GM23338 (cell line): ENCODE measurements at regions not wholly inside any gene's neighbourhood (a gene's known extent, or its start where the extent isn't known, plus 50 kb on each side); places are given as distances from the start of the nearest gene placed in this dataset.

Source experiments
- ATAC-seq: fragments of 200-7000 bp; cut with Tn5 transposase; 3 replicates; pipeline ENCODE4 v1.9.1; 2020
- DNase-seq: peaks from one replicate; pipeline ENCODE4 v3.0.0-alpha.2; 2015; ENCODE audit warnings: low spot score
- H2AFZ ChIP-seq: fragments of 200-600 bp; sonication (generic); 2 replicates; pipeline ENCODE4 v1.8.0; 2016; ENCODE audit warnings: antibody characterized with exemption, mild to moderate bottlenecking, moderate library complexity
- H3F3A ChIP-seq: fragments of 200-600 bp; sonication (generic); replicated peaks from 2 replicates; pipeline ENCODE4 v1.8.0; 2017; ENCODE audit warnings: antibody characterized with exemption, mixed run types, low read depth
- H3K27ac ChIP-seq: fragments of 200-600 bp; sonication (generic); 2 replicates; pipeline ENCODE4 v1.6.1; 2016; ENCODE audit warnings: low read depth
- H3K27me3 ChIP-seq: fragments of 200-600 bp; sonication (generic); 2 replicates; pipeline ENCODE4 v1.8.0; 2016; ENCODE audit warnings: mild to moderate bottlenecking, mixed run types, moderate library complexity; ENCODE audit not compliant: insufficient read depth
- H3K36me3 ChIP-seq: fragments of 200-600 bp; sonication (generic); 2 replicates; pipeline ENCODE4 v1.8.0; 2016; ENCODE audit warnings: mild to moderate bottlenecking; ENCODE audit not compliant: insufficient read depth
- H3K4me1 ChIP-seq: fragments of 200-600 bp; sonication (generic); 2 replicates; pipeline ENCODE4 v1.8.0; 2016; ENCODE audit warnings: mild to moderate bottlenecking, moderate library complexity; ENCODE audit not compliant: insufficient read depth
- H3K4me2 ChIP-seq: fragments of 200-600 bp; sonication (generic); 2 replicates; pipeline ENCODE4 v1.7.1; 2017; ENCODE audit warnings: mixed run types
- H3K4me3 ChIP-seq: fragments of 200-600 bp; sonication (generic); 2 replicates; pipeline ENCODE4 v1.6.1; 2016; ENCODE audit warnings: mixed run types
- H3K79me2 ChIP-seq: fragments of 200-600 bp; sonication (generic); replicated peaks from 2 replicates; pipeline ENCODE4 v1.8.0; 2017; ENCODE audit warnings: mild to moderate bottlenecking; ENCODE audit not compliant: insufficient read depth
- H3K9me2 ChIP-seq: fragments of 200-600 bp; sonication (generic); 2 replicates; pipeline ENCODE4 v1.8.0; 2017; ENCODE audit not compliant: insufficient read depth
- H4K20me1 ChIP-seq: fragments of 200-600 bp; sonication (generic); replicated peaks from 2 replicates; pipeline ENCODE4 v1.8.0; 2017; ENCODE audit warnings: mild to moderate bottlenecking; ENCODE audit not compliant: insufficient read depth
- H3K27ac Mint-ChIP-seq: 2 replicates; pipeline ENCODE4 v1.8.0; 2020; ENCODE audit warnings: inconsistent platforms, mild to moderate bottlenecking, moderate library complexity, mixed read lengths
- H3K27me3 Mint-ChIP-seq: 3 replicates; pipeline ENCODE4 v1.8.0; 2022; ENCODE audit warnings: low read depth, mild to moderate bottlenecking, moderate library complexity, mixed read lengths, inconsistent platforms; ENCODE audit not compliant: insufficient read depth, poor library complexity
- H3K36me3 Mint-ChIP-seq: 3 replicates; pipeline ENCODE4 v1.8.0; 2021; ENCODE audit warnings: low read depth, mild to moderate bottlenecking, inconsistent platforms, moderate library complexity, mixed read lengths
- H3K4me1 Mint-ChIP-seq: 3 replicates; pipeline ENCODE4 v1.8.0; 2020; ENCODE audit warnings: mild to moderate bottlenecking, inconsistent platforms, mixed read lengths
- H3K4me3 Mint-ChIP-seq: 3 replicates; pipeline ENCODE4 v1.8.0; 2021; ENCODE audit warnings: moderate library complexity, mild to moderate bottlenecking, inconsistent platforms, mixed read lengths
- H3K9me3 Mint-ChIP-seq: 3 replicates; pipeline ENCODE4 v1.8.0; 2020; ENCODE audit warnings: moderate library complexity, mild to moderate bottlenecking, inconsistent platforms, mixed read lengths
- CREB1 ChIP-seq: fragments of 250-450 bp; sonication (Bioruptor Pico); IDR thresholded peaks from 2 replicates; pipeline ENCODE4 v1.5.0; 2020; ENCODE audit warnings: low read depth, mild to moderate bottlenecking, moderate library complexity
- ETS1 ChIP-seq: IDR thresholded peaks from 2 replicates; pipeline ENCODE4 v1.6.1; 2016; ENCODE audit warnings: antibody characterized with exemption
- EZH2 ChIP-seq: fragments of 200-600 bp; sonication (generic); IDR thresholded peaks from one replicate; pipeline ENCODE4 v1.8.0; 2017; ENCODE audit warnings: antibody characterized with exemption, mild to moderate bottlenecking, low read depth; ENCODE audit not compliant: unreplicated experiment
- NANOG ChIP-seq: IDR thresholded peaks from 2 replicates; pipeline ENCODE4 v1.6.1; 2016; ENCODE audit warnings: antibody characterized with exemption, borderline replicate concordance
- STAT1 ChIP-seq: IDR thresholded peaks from one replicate; pipeline ENCODE4 v1.6.1; 2016; ENCODE audit warnings: antibody characterized with exemption; ENCODE audit not compliant: unreplicated experiment
- TF ChIP-seq, protein P1 (sequence below): fragments of 250-450 bp; sonication (Bioruptor Pico); IDR thresholded peaks from 2 replicates; pipeline ENCODE4 v1.5.0; 2020; ENCODE audit warnings: mild to moderate bottlenecking, moderate library complexity

- TF ChIP-seq ETS1 (no peak), STAT1 (no peak), NANOG (no peak)
- TF ChIP-seq, protein P1, sequence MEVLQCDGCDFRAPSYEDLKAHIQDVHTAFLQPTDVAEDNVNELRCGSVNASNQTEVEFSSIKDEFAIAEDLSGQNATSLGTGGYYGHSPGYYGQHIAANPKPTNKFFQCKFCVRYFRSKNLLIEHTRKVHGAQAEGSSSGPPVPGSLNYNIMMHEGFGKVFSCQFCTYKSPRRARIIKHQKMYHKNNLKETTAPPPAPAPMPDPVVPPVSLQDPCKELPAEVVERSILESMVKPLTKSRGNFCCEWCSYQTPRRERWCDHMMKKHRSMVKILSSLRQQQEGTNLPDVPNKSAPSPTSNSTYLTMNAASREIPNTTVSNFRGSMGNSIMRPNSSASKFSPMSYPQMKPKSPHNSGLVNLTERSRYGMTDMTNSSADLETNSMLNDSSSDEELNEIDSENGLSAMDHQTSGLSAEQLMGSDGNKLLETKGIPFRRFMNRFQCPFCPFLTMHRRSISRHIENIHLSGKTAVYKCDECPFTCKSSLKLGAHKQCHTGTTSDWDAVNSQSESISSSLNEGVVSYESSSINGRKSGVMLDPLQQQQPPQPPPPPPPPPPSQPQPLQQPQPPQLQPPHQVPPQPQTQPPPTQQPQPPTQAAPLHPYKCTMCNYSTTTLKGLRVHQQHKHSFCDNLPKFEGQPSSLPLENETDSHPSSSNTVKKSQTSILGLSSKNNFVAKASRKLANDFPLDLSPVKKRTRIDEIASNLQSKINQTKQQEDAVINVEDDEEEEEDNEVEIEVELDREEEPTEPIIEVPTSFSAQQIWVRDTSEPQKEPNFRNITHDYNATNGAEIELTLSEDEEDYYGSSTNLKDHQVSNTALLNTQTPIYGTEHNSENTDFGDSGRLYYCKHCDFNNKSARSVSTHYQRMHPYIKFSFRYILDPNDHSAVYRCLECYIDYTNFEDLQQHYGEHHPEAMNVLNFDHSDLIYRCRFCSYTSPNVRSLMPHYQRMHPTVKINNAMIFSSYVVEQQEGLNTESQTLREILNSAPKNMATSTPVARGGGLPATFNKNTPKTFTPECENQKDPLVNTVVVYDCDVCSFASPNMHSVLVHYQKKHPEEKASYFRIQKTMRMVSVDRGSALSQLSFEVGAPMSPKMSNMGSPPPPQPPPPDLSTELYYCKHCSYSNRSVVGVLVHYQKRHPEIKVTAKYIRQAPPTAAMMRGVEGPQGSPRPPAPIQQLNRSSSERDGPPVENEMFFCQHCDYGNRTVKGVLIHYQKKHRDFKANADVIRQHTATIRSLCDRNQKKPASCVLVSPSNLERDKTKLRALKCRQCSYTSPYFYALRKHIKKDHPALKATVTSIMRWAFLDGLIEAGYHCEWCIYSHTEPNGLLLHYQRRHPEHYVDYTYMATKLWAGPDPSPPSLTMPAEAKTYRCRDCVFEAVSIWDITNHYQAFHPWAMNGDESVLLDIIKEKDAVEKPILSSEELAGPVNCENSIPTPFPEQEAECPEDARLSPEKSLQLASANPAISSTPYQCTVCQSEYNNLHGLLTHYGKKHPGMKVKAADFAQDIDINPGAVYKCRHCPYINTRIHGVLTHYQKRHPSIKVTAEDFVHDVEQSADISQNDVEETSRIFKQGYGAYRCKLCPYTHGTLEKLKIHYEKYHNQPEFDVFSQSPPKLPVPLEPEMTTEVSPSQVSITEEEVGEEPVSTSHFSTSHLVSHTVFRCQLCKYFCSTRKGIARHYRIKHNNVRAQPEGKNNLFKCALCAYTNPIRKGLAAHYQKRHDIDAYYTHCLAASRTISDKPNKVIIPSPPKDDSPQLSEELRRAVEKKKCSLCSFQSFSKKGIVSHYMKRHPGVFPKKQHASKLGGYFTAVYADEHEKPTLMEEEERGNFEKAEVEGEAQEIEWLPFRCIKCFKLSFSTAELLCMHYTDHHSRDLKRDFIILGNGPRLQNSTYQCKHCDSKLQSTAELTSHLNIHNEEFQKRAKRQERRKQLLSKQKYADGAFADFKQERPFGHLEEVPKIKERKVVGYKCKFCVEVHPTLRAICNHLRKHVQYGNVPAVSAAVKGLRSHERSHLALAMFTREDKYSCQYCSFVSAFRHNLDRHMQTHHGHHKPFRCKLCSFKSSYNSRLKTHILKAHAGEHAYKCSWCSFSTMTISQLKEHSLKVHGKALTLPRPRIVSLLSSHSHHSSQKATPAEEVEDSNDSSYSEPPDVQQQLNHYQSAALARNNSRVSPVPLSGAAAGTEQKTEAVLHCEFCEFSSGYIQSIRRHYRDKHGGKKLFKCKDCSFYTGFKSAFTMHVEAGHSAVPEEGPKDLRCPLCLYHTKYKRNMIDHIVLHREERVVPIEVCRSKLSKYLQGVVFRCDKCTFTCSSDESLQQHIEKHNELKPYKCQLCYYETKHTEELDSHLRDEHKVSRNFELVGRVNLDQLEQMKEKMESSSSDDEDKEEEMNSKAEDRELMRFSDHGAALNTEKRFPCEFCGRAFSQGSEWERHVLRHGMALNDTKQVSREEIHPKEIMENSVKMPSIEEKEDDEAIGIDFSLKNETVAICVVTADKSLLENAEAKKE (CRISPR knock-in tag) = no peak
- Mint-ChIP-seq H3K4me3 (no peak overlapping the region), H3K27me3 (no peaks in the 10 kb centered on the region), H3K36me3 (peaks cover 13% of the 10 kb centered on the region; the same call in 2 of the 3 replicates), H3K9me3 (peaks cover 33% of the 10 kb centered on the region), H3K27ac (no peak overlapping the region), H3K4me1 (no peaks in the 10 kb centered on the region; the same call in 2 of the 3 replicates)
- Histone ChIP-seq H3K36me3 (no peaks in the 10 kb centered on the region), H3K4me2 (no peak overlapping the region), H3K4me1 (no peaks in the 10 kb centered on the region), H3K79me2 (no peaks in the 10 kb centered on the region), H3K9me2 (no peaks in the 10 kb centered on the region), H3K4me3 (no peak overlapping the region), H3K27ac (no peak overlapping the region), H4K20me1 (no peaks in the 10 kb centered on the region), H3K27me3 (no peaks in the 10 kb centered on the region), H3F3A (no peaks in the 10 kb centered on the region), H2AFZ (no peak overlapping the region)
- ATAC-seq = no peak
- DNase-seq = no peak
Observed at GRCh38 chr15:58240191-58240932, 102.2 kb downstream of the AQP9 start.

DNA sequence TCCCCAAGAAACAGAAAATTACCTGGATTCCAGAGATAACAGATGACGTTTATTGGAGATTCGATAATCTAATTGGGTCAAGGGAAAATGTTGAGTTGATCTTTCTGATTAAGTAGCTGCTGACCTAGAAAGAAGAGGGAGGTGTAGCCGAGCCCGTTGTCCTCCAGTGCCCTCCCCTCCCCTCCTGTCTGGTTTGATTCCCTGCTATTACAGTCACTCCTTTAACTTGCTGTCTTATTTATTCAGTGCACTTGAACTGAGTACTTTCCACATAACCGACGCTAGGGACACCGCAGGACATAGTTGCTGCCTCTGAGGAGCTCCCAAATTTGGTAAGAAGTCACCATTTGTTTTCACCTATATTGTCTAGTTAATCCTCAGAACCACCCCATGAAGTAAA is 103.7 kb downstream of the AQP9 start:
- H3K27me3 ChIP-seq = no peaks in the 10 kb centered on the region
- DNase-seq = no peak
- H3F3A ChIP-seq = no peaks in the 10 kb centered on the region
- H3K27ac ChIP-seq = no peak overlapping the region
- no peaks in the 10 kb centered on the region for H3K36me3 ChIP-seq
- Mint-ChIP-seq H3K27me3 (no peaks in the 10 kb centered on the region), H3K4me3 (no peak overlapping the region), H3K36me3 (peaks cover 10% of the 10 kb centered on the region; the same call in 2 of the 3 replicates), H3K27ac (no peak overlapping the region), H3K9me3 (peaks cover 22% of the 10 kb centered on the region), H3K4me1 (no peaks in the 10 kb centered on the region; the same call in 2 of the 3 replicates)
- H3K79me2 ChIP-seq = no peaks in the 10 kb centered on the region
- H3K4me3 ChIP-seq = no peak overlapping the region
- no peak for ATAC-seq
- H3K4me1 ChIP-seq = no peaks in the 10 kb centered on the region
- H2AFZ ChIP-seq = no peak overlapping the region
- no peak overlapping the region for H3K4me2 ChIP-seq
- no peaks in the 10 kb centered on the region for H4K20me1 ChIP-seq
- H3K9me2 ChIP-seq = no peaks in the 10 kb centered on the region
- TF ChIP-seq NANOG = no peak
- TF ChIP-seq EZH2 = no peak
- TF ChIP-seq CREB1 (CRISPR knock-in tag) = no peak
